DOHH2 (cell line): ENCODE measurements at regions not wholly inside any gene's neighbourhood (a gene's known extent, or its start where the extent isn't known, plus 50 kb on each side); places are given as distances from the start of the nearest gene placed in this dataset.

Experiments
- CTCF ChIP-seq: fragments of 200-600 bp; sonication (generic); IDR thresholded peaks from one replicate; pipeline ENCODE4 v1.5.1; 2014; ENCODE audit warnings: antibody characterized with exemption, mild to moderate bottlenecking, low read depth, low read length; ENCODE audit not compliant: poor library complexity, severe bottlenecking
- EZH2phosphoT487 ChIP-seq: fragments of 200-600 bp; sonication (generic); IDR thresholded peaks from 2 replicates; pipeline ENCODE4 v1.6.1; 2017; ENCODE audit warnings: borderline replicate concordance, mild to moderate bottlenecking, antibody characterized with exemption, low read length, moderate library complexity, mixed read lengths

- no peak for TF ChIP-seq EZH2phosphoT487
- TF ChIP-seq CTCF, result no peak
Measured at GRCh38 chr2:238765590-238765989, 82.3 kb upstream of the TWIST2 start.
